Epidermal melanocyte (primary cell): ENCODE measurements at regions not wholly inside any gene's neighbourhood (a gene's known extent, or its start where the extent isn't known, plus 50 kb on each side); places are given as distances from the start of the nearest gene placed in this dataset.
A peak's percentile ranks its signal among the peaks of the same experiment; 100 is the strongest.

ENCODE experiments used
- DNase-seq: peaks from one replicate; pipeline ENCODE4 v3.0.0; 2011; ENCODE audit warnings: low spot score; ENCODE audit not compliant: insufficient read length

GRCh38 chr6:113629975-113630737 lies 227.0 kb upstream of the MARCKS start:
- DNase-seq: no peak

- no peak for DNase-seq
Measured at GRCh38 chr6:113630738-113631535, 226.2 kb upstream of the MARCKS start.

- no peak for DNase-seq
Measured at GRCh38 chr6:113631666-113632065, 225.5 kb upstream of the MARCKS start.

GRCh38 chr6:113632220-113632864 lies 224.8 kb upstream of the MARCKS start:
- no peak for DNase-seq

- no peak for DNase-seq
Measured at GRCh38 chr6:113633638-113634037, 223.5 kb upstream of the MARCKS start.

- no peak for DNase-seq
Measured at GRCh38 chr6:113634352-113635163, 222.6 kb upstream of the MARCKS start.

GRCh38 chr6:113635222-113635986 lies 221.7 kb upstream of the MARCKS start:
- DNase-seq: no peak

- DNase-seq: no peak
Measured at GRCh38 chr6:113636357-113636824, 220.8 kb upstream of the MARCKS start.

- no peak for DNase-seq
Measured at GRCh38 chr6:113640051-113640450, 217.1 kb upstream of the MARCKS start.

GRCh38 chr6:113642001-113642713 lies 215.0 kb upstream of the MARCKS start:
- DNase-seq: no peak

GRCh38 chr6:113642714-113643406 lies 214.3 kb upstream of the MARCKS start:
- DNase-seq: no peak

- no peak for DNase-seq
Measured at GRCh38 chr6:113643407-113643770, 213.8 kb upstream of the MARCKS start.

- DNase-seq: peak; percentile 20
Measured at GRCh38 chr6:113644861-113645575, 212.1 kb upstream of the MARCKS start.

- no peak for DNase-seq
Measured at GRCh38 chr6:113645576-113645970, 211.6 kb upstream of the MARCKS start.

- no peak for DNase-seq
Measured at GRCh38 chr6:113645986-113646385, 211.2 kb upstream of the MARCKS start.

GRCh38 chr6:113646701-113647100 lies 210.4 kb upstream of the MARCKS start:
- DNase-seq: no peak

- DNase-seq: no peak
Measured at GRCh38 chr6:113647143-113647889, 209.8 kb upstream of the MARCKS start.

- DNase-seq: no peak
Measured at GRCh38 chr6:113648698-113649097, 208.4 kb upstream of the MARCKS start.
